T-helper 1 cell treated with Interleukin-12 subunit alpha and Interleukin-12 subunit beta and Interleukin-4 antibody, amounts not matched to agents 30 ng/mL and 1 ng/mL, for 36 hours (primary cell): ENCODE measurements at regions not wholly inside any gene's neighbourhood (a gene's known extent, or its start where the extent isn't known, plus 50 kb on each side); places are given as distances from the start of the nearest gene placed in this dataset.
"Not testable (repeated sequence)": the region's sequence is repeated elsewhere in the genome, so short reads cannot be mapped to it uniquely, and the experiment has no call there.

Source experiments
- intact Hi-C: fragments of 100-400 bp; cut with micrococcal nuclease; formaldehyde crosslinking; loops from one replicate; pipeline ENCODE4 v1.15.1; 2024

GRCh38 chr11:3444420-3444744 is 65.4 kb upstream of the ZNF195 start:
- intact Hi-C loops, result not testable (repeated sequence)

DNA sequence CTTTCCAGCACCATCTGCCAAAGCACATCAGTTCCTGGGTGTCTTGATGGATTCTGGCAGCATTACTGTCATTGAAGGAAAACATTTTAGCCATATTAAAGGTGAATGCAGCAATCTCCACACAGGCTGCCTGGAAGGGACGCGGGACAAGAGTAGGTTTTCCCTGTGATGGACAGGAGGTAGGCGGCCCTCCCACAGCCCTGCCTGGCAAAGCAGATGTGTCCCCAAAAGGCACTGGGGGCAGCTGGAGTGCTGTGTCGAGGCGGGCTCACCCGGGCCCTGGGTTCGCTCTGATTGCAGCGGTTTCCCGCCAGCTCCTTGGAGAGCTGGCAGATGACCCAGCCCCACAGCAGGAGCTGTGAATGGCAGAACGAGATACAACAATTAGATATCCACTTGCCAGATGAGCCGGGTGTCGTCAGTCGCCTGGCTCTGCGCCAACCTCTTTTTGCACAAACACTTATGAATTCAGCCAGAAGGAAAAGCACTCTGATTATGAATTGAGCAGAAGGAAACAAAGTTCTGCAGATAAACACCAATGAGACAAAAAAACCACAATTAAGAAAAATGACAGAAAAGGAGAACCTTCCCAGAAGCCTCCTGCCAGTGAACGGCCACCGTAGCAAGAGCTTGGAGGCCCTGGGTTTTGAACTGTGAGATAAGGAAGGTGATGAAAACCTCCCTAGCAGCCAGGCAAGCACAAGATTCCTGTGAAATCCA is 64.9 kb upstream of the ZNF195 start:
- intact Hi-C loops, result not testable (repeated sequence)

- intact Hi-C loops, result not testable (repeated sequence)
Observed at GRCh38 chr11:3437441-3437840, 58.5 kb upstream of the ZNF195 start.

DNA sequence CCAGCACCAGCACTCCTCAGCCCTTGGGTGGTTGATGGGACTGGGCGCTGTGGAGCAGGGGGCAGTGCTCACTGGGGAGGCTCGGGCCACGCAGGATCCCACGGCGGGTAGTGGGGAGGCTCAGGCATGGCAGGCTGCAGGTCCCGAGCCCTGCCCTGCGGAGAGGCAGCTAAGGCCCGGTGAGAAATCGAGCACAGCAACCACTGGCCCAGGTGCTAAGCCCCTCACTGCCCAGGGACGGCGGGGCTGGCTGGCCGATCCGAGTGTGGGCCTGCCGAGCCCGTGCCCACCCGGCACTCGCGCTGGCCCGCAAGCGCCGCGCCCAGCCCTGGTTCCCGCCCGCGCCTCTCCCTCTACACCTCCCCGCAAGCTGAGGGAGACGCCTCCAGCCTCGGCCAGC is 56.0 kb upstream of the ZNF195 start:
- intact Hi-C loops, result no loop called here

GRCh38 chr11:3429191-3429590 is 50.2 kb upstream of the ZNF195 start:
- intact Hi-C loops, result loop anchor here (10.0 kb wide), 1 partner anchor 966 kb away; the partner anchor contains the start of gene TRIM21
